ENCODE measurements at regions not wholly inside any gene's neighbourhood (a gene's known extent, or its start where the extent isn't known, plus 50 kb on each side); places are given as distances from the start of the nearest gene placed in this dataset.

DNA sequence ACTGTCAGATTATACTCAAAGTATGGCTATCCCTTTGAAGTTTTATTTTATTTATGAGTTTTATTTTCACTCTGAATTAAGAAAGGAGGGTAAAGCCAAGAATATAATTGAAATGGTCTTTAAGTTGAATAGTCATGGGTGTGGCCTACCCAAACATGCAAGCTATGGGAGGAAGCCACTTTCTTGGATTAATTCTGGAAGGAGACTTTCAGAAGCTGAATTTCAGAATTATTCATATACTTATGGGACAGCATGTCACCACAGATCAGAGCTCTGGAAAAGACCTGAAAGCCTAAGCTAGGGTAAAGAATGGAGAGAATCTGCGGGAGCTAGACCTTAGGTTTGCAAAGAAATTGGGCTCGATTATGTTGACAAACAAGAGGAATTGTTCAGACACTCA is 242.4 kb upstream of the FKBP1C start:
- H3K9ac ChIP-seq (ENCODE audit: low read length) = no peak overlapping the region
- no peak overlapping the region for H2AFZ ChIP-seq (ENCODE audit: low read length)
- no peak for TF ChIP-seq EZH2 (IDR thresholded peaks at IDR 0.05; ENCODE audit: borderline replicate concordance, low read length)
- TF ChIP-seq, protein P1, sequence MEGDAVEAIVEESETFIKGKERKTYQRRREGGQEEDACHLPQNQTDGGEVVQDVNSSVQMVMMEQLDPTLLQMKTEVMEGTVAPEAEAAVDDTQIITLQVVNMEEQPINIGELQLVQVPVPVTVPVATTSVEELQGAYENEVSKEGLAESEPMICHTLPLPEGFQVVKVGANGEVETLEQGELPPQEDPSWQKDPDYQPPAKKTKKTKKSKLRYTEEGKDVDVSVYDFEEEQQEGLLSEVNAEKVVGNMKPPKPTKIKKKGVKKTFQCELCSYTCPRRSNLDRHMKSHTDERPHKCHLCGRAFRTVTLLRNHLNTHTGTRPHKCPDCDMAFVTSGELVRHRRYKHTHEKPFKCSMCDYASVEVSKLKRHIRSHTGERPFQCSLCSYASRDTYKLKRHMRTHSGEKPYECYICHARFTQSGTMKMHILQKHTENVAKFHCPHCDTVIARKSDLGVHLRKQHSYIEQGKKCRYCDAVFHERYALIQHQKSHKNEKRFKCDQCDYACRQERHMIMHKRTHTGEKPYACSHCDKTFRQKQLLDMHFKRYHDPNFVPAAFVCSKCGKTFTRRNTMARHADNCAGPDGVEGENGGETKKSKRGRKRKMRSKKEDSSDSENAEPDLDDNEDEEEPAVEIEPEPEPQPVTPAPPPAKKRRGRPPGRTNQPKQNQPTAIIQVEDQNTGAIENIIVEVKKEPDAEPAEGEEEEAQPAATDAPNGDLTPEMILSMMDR (IDR thresholded peaks at IDR 0.05; ENCODE audit: low read length) = no peak
- no peaks in the 10 kb centered on the region for H3K4me1 ChIP-seq (ENCODE audit: insufficient read depth, low read length, severe bottlenecking)
- H3K27ac ChIP-seq (ENCODE audit: low read depth, low read length, poor library complexity, severe bottlenecking) = no peak overlapping the region
- H3F3A ChIP-seq (ENCODE audit: insufficient read depth, low read length) = no peaks in the 10 kb centered on the region
- H3K36me3 ChIP-seq (ENCODE audit: insufficient read depth, low read length) = no peaks in the 10 kb centered on the region
- H3K4me3 ChIP-seq (ENCODE audit: low read depth, low read length, poor library complexity, severe bottlenecking) = no peak overlapping the region
- H3K9me2 ChIP-seq (ENCODE audit: low read depth, low read length) = no peaks in the 10 kb centered on the region
- no peaks in the 10 kb centered on the region for H3K27me3 ChIP-seq (ENCODE audit: insufficient read depth, low read length)
- H3K9me3 ChIP-seq (ENCODE audit: low read length) = no peaks in the 10 kb centered on the region
- H4K20me1 ChIP-seq (ENCODE audit: insufficient read depth, low read length) = no peaks in the 10 kb centered on the region
- no peak overlapping the region for H3K4me2 ChIP-seq (ENCODE audit: low read length)
- no peaks in the 10 kb centered on the region for H3K79me2 ChIP-seq (ENCODE audit: insufficient read depth, low read length)

DNA sequence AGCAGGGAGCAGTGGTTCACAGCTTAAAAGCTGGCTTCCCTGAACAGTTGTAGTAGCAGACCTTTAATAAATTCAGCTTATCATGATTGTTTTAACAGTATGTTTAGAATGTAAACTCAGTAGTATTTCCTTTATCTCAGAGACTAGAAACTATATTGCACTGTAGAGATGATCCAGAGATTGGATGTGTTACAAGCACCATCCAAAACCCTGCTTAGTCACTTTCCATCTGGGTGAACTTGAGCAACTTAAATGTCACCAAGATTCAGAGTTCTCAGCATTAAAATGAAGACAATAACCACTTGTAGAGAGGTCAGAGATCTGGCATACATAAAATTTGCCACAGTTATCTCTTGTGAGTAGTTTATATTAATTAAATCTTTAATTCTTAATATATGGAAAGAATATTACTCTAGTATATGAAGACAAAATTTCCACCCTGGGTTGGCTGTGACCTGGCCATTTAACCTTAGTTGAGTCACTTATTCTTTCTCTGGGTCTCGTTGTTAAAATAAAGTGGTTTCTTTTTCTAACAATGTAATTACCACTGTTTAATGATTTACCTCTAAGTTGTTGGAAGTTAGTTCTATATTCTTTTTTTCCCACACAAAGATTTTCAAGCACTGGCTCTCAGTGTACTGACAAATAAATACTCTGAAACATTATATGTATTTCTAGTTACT is 239.2 kb upstream of the FKBP1C start:
- no peaks in the 10 kb centered on the region for H3K4me1 ChIP-seq (ENCODE audit: insufficient read depth, low read length, severe bottlenecking)
- no peaks in the 10 kb centered on the region for H3K9me3 ChIP-seq (ENCODE audit: low read length)
- no peak overlapping the region for H3K27ac ChIP-seq (ENCODE audit: low read depth, low read length, poor library complexity, severe bottlenecking)
- no peaks in the 10 kb centered on the region for H3K27me3 ChIP-seq (ENCODE audit: insufficient read depth, low read length)
- no peak overlapping the region for H3K9ac ChIP-seq (ENCODE audit: low read length)
- H2AFZ ChIP-seq (ENCODE audit: low read length) = no peak overlapping the region
- no peaks in the 10 kb centered on the region for H4K20me1 ChIP-seq (ENCODE audit: insufficient read depth, low read length)
- no peaks in the 10 kb centered on the region for H3K79me2 ChIP-seq (ENCODE audit: insufficient read depth, low read length)
- no peak overlapping the region for H3K4me3 ChIP-seq (ENCODE audit: low read depth, low read length, poor library complexity, severe bottlenecking)
- H3K4me2 ChIP-seq (ENCODE audit: low read length) = no peak overlapping the region
- no peaks in the 10 kb centered on the region for H3F3A ChIP-seq (ENCODE audit: insufficient read depth, low read length)
- TF ChIP-seq, protein P1 (IDR thresholded peaks at IDR 0.05; ENCODE audit: low read length) = no peak
- TF ChIP-seq EZH2 (IDR thresholded peaks at IDR 0.05; ENCODE audit: borderline replicate concordance, low read length) = no peak
- H3K9me2 ChIP-seq (ENCODE audit: low read depth, low read length) = no peaks in the 10 kb centered on the region
- H3K36me3 ChIP-seq (ENCODE audit: insufficient read depth, low read length) = no peaks in the 10 kb centered on the region

DNA sequence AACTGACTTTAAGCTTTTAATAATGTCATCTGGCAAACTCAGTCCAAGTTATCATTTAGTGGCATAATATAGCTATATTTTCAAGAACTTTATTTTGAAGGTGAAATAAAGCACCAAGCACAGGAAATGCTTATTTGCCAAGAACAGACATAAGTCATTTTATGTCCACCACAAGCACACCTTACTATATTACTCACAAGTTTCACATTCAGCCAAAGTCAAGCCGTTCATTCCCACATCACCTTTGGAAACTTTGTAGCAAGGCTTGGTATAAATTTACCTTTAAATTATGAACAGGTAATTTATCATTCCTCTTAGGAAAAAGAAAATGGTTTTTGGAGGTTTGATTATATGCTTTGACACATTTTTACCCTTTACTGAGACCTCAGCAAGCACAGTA is 236.8 kb upstream of the FKBP1C start:
- Histone ChIP-seq H3K9me3 (ENCODE audit: low read length) (no peaks in the 10 kb centered on the region), H3K4me3 (ENCODE audit: low read depth, low read length, poor library complexity, severe bottlenecking) (no peak overlapping the region), H3K9ac (ENCODE audit: low read length) (no peak overlapping the region), H3K36me3 (ENCODE audit: insufficient read depth, low read length) (no peaks in the 10 kb centered on the region), H3K27me3 (ENCODE audit: insufficient read depth, low read length) (no peaks in the 10 kb centered on the region), H2AFZ (ENCODE audit: low read length) (no peak overlapping the region), H3F3A (ENCODE audit: insufficient read depth, low read length) (no peaks in the 10 kb centered on the region), H3K9me2 (ENCODE audit: low read depth, low read length) (no peaks in the 10 kb centered on the region), H4K20me1 (ENCODE audit: insufficient read depth, low read length) (no peaks in the 10 kb centered on the region), H3K27ac (ENCODE audit: low read depth, low read length, poor library complexity, severe bottlenecking) (no peak overlapping the region), H3K4me1 (ENCODE audit: insufficient read depth, low read length, severe bottlenecking) (no peaks in the 10 kb centered on the region), H3K79me2 (ENCODE audit: insufficient read depth, low read length) (no peaks in the 10 kb centered on the region), H3K4me2 (ENCODE audit: low read length) (no peak overlapping the region)
- TF ChIP-seq, protein P1 (IDR thresholded peaks at IDR 0.05; ENCODE audit: low read length) = no peak
- TF ChIP-seq EZH2 (IDR thresholded peaks at IDR 0.05; ENCODE audit: borderline replicate concordance, low read length) = no peak
